Endothelial cell (in vitro differentiated cells): ENCODE measurements at regions not wholly inside any gene's neighbourhood (a gene's known extent, or its start where the extent isn't known, plus 50 kb on each side); places are given as distances from the start of the nearest gene placed in this dataset.

Source experiments
- DNase-seq: peaks from one replicate; pipeline ENCODE4 v3.0.0; 2021; ENCODE audit warnings: low spot score
- H3K27ac Mint-ChIP-seq: one replicate; pipeline ENCODE4 v1.8.0; 2021; ENCODE audit warnings: mixed read lengths, inconsistent platforms; ENCODE audit not compliant: unreplicated experiment
- H3K27me3 Mint-ChIP-seq: one replicate; pipeline ENCODE4 v1.8.0; 2021; ENCODE audit warnings: mild to moderate bottlenecking, moderate library complexity, mixed read lengths, inconsistent platforms; ENCODE audit not compliant: unreplicated experiment
- H3K36me3 Mint-ChIP-seq: one replicate; pipeline ENCODE4 v1.8.0; 2021; ENCODE audit warnings: mild to moderate bottlenecking, low read depth, mixed read lengths, inconsistent platforms; ENCODE audit not compliant: unreplicated experiment
- H3K4me1 Mint-ChIP-seq: one replicate; pipeline ENCODE4 v1.8.0; 2021; ENCODE audit warnings: mild to moderate bottlenecking, mixed read lengths, inconsistent platforms; ENCODE audit not compliant: unreplicated experiment
- H3K4me3 Mint-ChIP-seq: one replicate; pipeline ENCODE4 v1.8.0; 2021; ENCODE audit warnings: mild to moderate bottlenecking, mixed read lengths, inconsistent platforms; ENCODE audit not compliant: unreplicated experiment
- H3K9me3 Mint-ChIP-seq: one replicate; pipeline ENCODE4 v1.8.0; 2021; ENCODE audit warnings: mixed read lengths, inconsistent platforms; ENCODE audit not compliant: unreplicated experiment
- TF ChIP-seq, protein P1 (sequence below): fragments of 200-600 bp; sonication (generic); IDR thresholded peaks from one replicate; pipeline ENCODE4 v1.5.0; 2021; ENCODE audit warnings: antibody characterized with exemption; ENCODE audit not compliant: unreplicated experiment

DNA sequence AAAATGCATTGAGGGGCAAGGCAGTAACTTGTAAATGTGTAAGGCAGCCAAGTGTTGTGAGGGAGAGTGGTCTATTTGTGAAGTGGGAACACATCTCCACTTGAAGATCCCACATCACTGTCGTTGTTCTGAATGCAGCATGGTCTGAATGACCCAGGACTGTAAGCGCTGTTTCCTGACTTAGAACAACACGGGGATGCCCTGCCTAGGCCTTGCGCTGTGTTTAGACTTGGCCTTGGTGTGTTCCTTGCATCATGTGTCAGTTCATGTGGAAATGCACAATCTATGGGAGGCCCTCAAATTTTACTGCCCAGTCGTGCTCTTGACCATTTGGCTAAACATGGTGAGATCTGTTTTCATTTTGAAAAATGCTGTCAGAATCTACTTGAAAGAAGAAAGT, 205.1 kb downstream of the SOX11 start:
- Mint-ChIP-seq H3K27ac (no peak overlapping the region), H3K4me3 (no peak overlapping the region), H3K9me3 (peaks cover 7% of the 10 kb centered on the region), H3K36me3 (no peaks in the 10 kb centered on the region), H3K27me3 (peaks cover 4% of the 10 kb centered on the region), H3K4me1 (no peaks in the 10 kb centered on the region)
- DNase-seq: no peak
- TF ChIP-seq, protein P1, sequence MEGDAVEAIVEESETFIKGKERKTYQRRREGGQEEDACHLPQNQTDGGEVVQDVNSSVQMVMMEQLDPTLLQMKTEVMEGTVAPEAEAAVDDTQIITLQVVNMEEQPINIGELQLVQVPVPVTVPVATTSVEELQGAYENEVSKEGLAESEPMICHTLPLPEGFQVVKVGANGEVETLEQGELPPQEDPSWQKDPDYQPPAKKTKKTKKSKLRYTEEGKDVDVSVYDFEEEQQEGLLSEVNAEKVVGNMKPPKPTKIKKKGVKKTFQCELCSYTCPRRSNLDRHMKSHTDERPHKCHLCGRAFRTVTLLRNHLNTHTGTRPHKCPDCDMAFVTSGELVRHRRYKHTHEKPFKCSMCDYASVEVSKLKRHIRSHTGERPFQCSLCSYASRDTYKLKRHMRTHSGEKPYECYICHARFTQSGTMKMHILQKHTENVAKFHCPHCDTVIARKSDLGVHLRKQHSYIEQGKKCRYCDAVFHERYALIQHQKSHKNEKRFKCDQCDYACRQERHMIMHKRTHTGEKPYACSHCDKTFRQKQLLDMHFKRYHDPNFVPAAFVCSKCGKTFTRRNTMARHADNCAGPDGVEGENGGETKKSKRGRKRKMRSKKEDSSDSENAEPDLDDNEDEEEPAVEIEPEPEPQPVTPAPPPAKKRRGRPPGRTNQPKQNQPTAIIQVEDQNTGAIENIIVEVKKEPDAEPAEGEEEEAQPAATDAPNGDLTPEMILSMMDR: no peak

DNA sequence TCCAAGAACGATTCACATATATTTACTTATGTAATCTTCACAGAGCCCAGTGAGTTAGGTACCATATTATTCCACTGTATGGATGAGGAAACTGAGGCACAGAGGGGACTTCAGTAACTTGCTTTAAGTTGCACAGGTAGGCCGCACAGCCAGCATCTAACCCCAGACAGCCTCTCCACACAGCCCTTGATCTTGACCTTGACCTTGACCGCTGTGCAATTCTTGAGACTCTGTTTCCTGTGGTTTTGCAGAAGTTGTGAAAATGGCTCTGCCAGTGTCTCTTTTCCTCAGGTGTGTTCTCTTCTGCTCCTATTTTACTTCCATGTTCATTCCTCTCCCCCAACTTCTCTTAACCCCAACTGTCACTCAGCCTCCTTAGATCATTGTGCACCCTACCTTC, 206.5 kb downstream of the SOX11 start:
- TF ChIP-seq, protein P1: no peak
- no peak overlapping the region for H3K4me3 Mint-ChIP-seq
- peaks cover 7% of the 10 kb centered on the region for H3K9me3 Mint-ChIP-seq
- DNase-seq: no peak
- no peaks in the 10 kb centered on the region for H3K36me3 Mint-ChIP-seq
- no peak overlapping the region for H3K27ac Mint-ChIP-seq
- H3K27me3 Mint-ChIP-seq: peaks cover 4% of the 10 kb centered on the region
- H3K4me1 Mint-ChIP-seq: no peaks in the 10 kb centered on the region

- Mint-ChIP-seq H3K36me3 (no peaks in the 10 kb centered on the region), H3K4me3 (no peak overlapping the region), H3K9me3 (no peaks in the 10 kb centered on the region), H3K27ac (no peak overlapping the region), H3K27me3 (no peaks in the 10 kb centered on the region), H3K4me1 (no peaks in the 10 kb centered on the region)
- no peak for DNase-seq
- TF ChIP-seq, protein P1: no peak
Observed at GRCh38 chr2:5905661-5906060, 213.5 kb downstream of the SOX11 start.

DNA sequence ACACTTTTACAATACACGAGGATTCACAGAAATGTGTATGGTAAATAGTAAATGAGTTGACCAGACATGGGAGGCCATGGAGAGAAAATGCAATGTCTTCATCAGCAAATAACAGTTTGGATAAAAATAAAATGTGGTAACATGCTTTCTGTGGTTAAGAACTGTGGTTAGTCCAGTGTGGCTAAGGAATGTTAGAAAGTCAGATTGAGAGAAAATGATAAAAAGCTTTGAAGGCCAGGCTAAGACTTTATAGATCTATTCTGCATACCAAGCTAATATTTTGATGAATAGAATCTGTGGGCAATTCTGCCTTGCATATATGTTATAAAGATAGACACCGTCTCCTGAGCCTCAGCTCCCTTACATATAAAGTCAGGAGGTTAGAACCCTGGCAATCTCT, 215.9 kb downstream of the SOX11 start:
- TF ChIP-seq, protein P1: no peak
- Mint-ChIP-seq H3K27me3 (no peaks in the 10 kb centered on the region), H3K36me3 (no peaks in the 10 kb centered on the region), H3K27ac (no peak overlapping the region), H3K4me1 (no peaks in the 10 kb centered on the region), H3K9me3 (no peaks in the 10 kb centered on the region), H3K4me3 (no peak overlapping the region)
- no peak for DNase-seq

DNA sequence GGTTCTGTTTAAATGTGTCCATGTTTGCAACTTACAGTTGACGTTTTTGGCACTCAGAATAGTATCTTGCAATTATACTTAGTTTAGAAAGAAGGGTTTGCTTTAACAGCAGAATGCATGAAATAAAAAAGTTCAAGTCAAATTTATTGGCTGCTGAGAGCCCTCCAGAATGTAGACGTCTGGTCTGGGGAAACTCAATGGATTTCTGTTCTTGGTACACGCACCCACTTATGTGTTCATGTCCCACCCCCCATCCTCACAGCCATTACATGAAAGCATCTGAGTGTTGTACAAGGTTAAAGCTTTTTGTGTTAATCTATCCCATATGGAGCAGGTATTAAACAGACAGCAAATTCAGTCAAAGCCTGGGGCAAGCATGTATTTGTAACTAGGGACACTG, 219.5 kb downstream of the SOX11 start:
- TF ChIP-seq, protein P1: no peak
- Mint-ChIP-seq H3K27ac (no peak overlapping the region), H3K9me3 (no peaks in the 10 kb centered on the region), H3K27me3 (no peaks in the 10 kb centered on the region), H3K4me3 (no peak overlapping the region), H3K36me3 (no peaks in the 10 kb centered on the region), H3K4me1 (no peaks in the 10 kb centered on the region)
- DNase-seq: no peak
